Chondrocyte (in vitro differentiated cells): ENCODE measurements at regions not wholly inside any gene's neighbourhood (a gene's known extent, or its start where the extent isn't known, plus 50 kb on each side); places are given as distances from the start of the nearest gene placed in this dataset.
A peak's percentile ranks its signal among the peaks of the same experiment; 100 is the strongest.

Experiments used
- DNase-seq: peaks from one replicate; pipeline ENCODE4 v3.0.0; 2021; ENCODE audit warnings: mixed read lengths, low spot score
- H3K27ac Mint-ChIP-seq: one replicate; pipeline ENCODE4 v1.8.0; 2021; ENCODE audit warnings: mild to moderate bottlenecking, moderate library complexity, mixed read lengths; ENCODE audit not compliant: unreplicated experiment
- H3K27me3 Mint-ChIP-seq: 2 replicates; pipeline ENCODE4 v1.8.0; 2021; ENCODE audit warnings: low read depth, mixed read lengths
- H3K36me3 Mint-ChIP-seq: 2 replicates; pipeline ENCODE4 v1.8.0; 2021; ENCODE audit warnings: low read depth, mixed read lengths
- H3K4me1 Mint-ChIP-seq: 2 replicates; pipeline ENCODE4 v1.8.0; 2021; ENCODE audit warnings: low read depth, mild to moderate bottlenecking, mixed read lengths
- H3K4me3 Mint-ChIP-seq: one replicate; pipeline ENCODE4 v1.8.0; 2021; ENCODE audit warnings: mild to moderate bottlenecking, moderate library complexity, mixed read lengths; ENCODE audit not compliant: unreplicated experiment
- H3K9me3 Mint-ChIP-seq: 2 replicates; pipeline ENCODE4 v1.8.0; 2021; ENCODE audit warnings: low read depth, mixed read lengths
- CTCF ChIP-seq: fragments of 200-600 bp; sonication (generic); IDR thresholded peaks from 2 replicates; pipeline ENCODE4 v1.5.0; 2021; ENCODE audit warnings: antibody characterized with exemption, mild to moderate bottlenecking, moderate library complexity

GRCh38 chr18:75130591-75131328 is 78.2 kb downstream of the PTGR3 start:
- no peak for DNase-seq
- Mint-ChIP-seq H3K4me3 (peak overlapping the region; percentile 17), H3K27me3 (peaks cover 2% of the 10 kb centered on the region), H3K27ac (peak overlapping the region; percentile 53), H3K9me3 (no peaks in the 10 kb centered on the region), H3K36me3 (no peaks in the 10 kb centered on the region), H3K4me1 (peaks cover 26% of the 10 kb centered on the region)
- TF ChIP-seq CTCF, result peak; percentile 74

GRCh38 chr18:75129717-75130477 is 79.0 kb downstream of the PTGR3 start:
- no peak for TF ChIP-seq CTCF
- Mint-ChIP-seq H3K27me3 (peaks cover 2% of the 10 kb centered on the region), H3K4me1 (peaks cover 26% of the 10 kb centered on the region), H3K36me3 (no peaks in the 10 kb centered on the region), H3K9me3 (no peaks in the 10 kb centered on the region), H3K4me3 (no peak overlapping the region), H3K27ac (no peak overlapping the region)
- DNase-seq, result no peak

- Mint-ChIP-seq H3K27ac (no peak overlapping the region), H3K9me3 (no peaks in the 10 kb centered on the region), H3K27me3 (peaks cover 2% of the 10 kb centered on the region), H3K4me1 (peaks cover 26% of the 10 kb centered on the region), H3K4me3 (no peak overlapping the region), H3K36me3 (no peaks in the 10 kb centered on the region)
- TF ChIP-seq CTCF, result no peak
- DNase-seq, result no peak
Observed at GRCh38 chr18:75128911-75129716, 79.8 kb downstream of the PTGR3 start.

GRCh38 chr18:75128051-75128605 is 80.8 kb downstream of the PTGR3 start:
- Mint-ChIP-seq H3K27ac (peak overlapping the region; percentile 17), H3K36me3 (no peaks in the 10 kb centered on the region)
- no peak for DNase-seq

More at GRCh38 chr18:75128051-75128605, 80.8 kb downstream of the PTGR3 start:
- peaks cover 26% of the 10 kb centered on the region for H3K4me1 Mint-ChIP-seq
- no peak overlapping the region for H3K4me3 Mint-ChIP-seq
- no peaks in the 10 kb centered on the region for H3K27me3 Mint-ChIP-seq
- no peaks in the 10 kb centered on the region for H3K9me3 Mint-ChIP-seq
- no peak for TF ChIP-seq CTCF
